Activated CD4-positive, alpha-beta T cell treated with anti-CD3 and anti-CD28 coated beads, Interleukin-2, amount 10 ng/mL, durations not matched to agents 7 days and 5 days (primary cell): ENCODE measurements at regions not wholly inside any gene's neighbourhood (a gene's known extent, or its start where the extent isn't known, plus 50 kb on each side); places are given as distances from the start of the nearest gene placed in this dataset.

Source experiments
- CTCF ChIA-PET: fragments of 350-600 bp; sonication (Branson Sonifier 250); formaldehyde crosslinking; loops from one replicate; lab custom pipeline; 2021; ENCODE audit warnings: antibody characterized with exemption; lab: Charles Lee
- POLR2A ChIA-PET: fragments of 350-600 bp; sonication (Branson Sonifier 250); formaldehyde crosslinking; loops from one replicate; lab custom pipeline; 2021; ENCODE audit warnings: antibody characterized with exemption; lab: Charles Lee
- DNase-seq: peaks from one replicate; pipeline ENCODE4 v3.0.0-alpha.2; 2020
- H3K27ac Mint-ChIP-seq: one replicate; pipeline ENCODE4 v1.8.0; 2021; ENCODE audit warnings: mild to moderate bottlenecking, moderate library complexity, mixed read lengths
- H3K27me3 Mint-ChIP-seq: one replicate; pipeline ENCODE4 v1.8.0; 2021; ENCODE audit warnings: mixed read lengths
- H3K36me3 Mint-ChIP-seq: one replicate; pipeline ENCODE4 v1.8.0; 2021; ENCODE audit warnings: low read depth, mixed read lengths
- H3K4me1 Mint-ChIP-seq: one replicate; pipeline ENCODE4 v1.8.0; 2021; ENCODE audit warnings: mixed read lengths
- H3K4me3 Mint-ChIP-seq: one replicate; pipeline ENCODE4 v1.8.0; 2021; ENCODE audit warnings: mild to moderate bottlenecking, moderate library complexity, mixed read lengths
- H3K9me3 Mint-ChIP-seq: one replicate; pipeline ENCODE4 v1.8.0; 2021; ENCODE audit warnings: mixed read lengths

DNA sequence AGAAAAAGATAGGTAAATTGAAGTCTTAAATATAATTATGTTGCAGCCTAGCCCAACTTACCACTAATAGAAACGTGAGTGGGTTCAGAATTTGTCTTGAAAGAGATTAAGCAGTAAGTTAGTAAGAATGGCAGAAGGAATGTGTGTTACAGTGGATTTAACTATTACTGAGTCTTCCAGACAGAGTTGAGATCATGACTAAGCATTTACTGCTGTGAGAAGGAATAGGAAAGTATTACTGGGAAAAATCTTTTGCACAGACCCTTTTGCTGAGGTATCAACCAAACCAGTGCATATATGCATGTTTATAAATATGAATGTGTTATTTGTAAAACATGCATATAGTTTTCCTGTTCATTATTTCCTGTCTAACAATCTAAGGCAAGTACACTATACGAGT is 112.8 kb upstream of the EFNA5 start:
- Mint-ChIP-seq H3K36me3 (no peaks in the 10 kb centered on the region), H3K4me3 (no peak overlapping the region), H3K9me3 (no peaks in the 10 kb centered on the region), H3K27ac (no peak overlapping the region), H3K27me3 (peaks cover 11% of the 10 kb centered on the region), H3K4me1 (no peaks in the 10 kb centered on the region)
- POLR2A ChIA-PET: no interaction called here
- CTCF ChIA-PET: no interaction called here
- DNase-seq: no peak

DNA sequence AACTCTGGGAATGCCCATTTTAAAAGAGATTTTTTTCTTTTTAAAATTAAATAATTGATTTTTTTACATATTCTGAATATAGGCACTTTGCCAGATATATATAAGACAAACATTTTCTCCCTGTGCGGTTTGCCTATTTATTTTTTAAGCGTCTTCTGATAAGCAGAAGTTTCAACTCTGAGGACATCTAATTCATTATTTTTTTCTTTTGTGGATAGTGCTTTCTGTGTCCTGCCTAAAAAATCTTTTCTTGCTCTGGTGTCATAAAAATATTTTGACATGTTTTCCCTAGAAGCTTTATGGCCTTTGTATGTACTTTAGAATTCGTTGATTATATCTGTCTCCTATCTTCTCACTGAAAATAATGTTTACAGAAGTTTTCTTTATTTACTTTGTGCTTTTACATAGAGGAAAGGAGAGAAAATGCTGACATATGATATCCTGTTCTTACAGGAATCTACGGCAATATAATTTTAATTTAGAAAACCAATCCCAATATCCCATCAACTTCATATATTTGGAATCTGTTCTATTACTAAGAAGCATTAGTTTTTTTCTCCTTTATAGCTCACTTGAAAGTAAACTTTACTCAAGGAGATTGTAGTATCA is 111.9 kb upstream of the EFNA5 start:
- H3K36me3 Mint-ChIP-seq: no peaks in the 10 kb centered on the region
- no peak for DNase-seq
- POLR2A ChIA-PET: no interaction called here
- peaks cover 11% of the 10 kb centered on the region for H3K27me3 Mint-ChIP-seq
- CTCF ChIA-PET: no interaction called here
- no peaks in the 10 kb centered on the region for H3K9me3 Mint-ChIP-seq
- H3K4me3 Mint-ChIP-seq: no peak overlapping the region
- H3K4me1 Mint-ChIP-seq: no peaks in the 10 kb centered on the region
- no peak overlapping the region for H3K27ac Mint-ChIP-seq

DNA sequence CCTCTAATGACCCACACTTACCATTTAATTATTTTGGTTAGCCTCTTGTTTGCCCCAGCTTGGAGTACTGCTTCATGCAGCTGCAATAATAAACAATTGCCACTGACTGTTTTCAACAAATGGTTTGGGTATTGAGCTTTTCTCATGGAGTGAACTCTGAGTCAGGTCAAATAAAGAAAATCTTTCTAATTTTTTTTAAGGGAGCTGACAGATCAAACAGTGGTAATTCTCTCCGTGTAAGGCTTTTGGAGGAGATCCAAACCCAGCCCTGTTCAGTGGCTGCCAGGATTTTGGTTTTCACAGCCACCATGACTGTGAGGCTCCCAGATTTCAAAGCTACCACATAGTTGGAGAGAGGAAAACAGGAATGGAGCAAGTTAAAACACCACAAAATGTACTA is 110.7 kb upstream of the EFNA5 start:
- no peak for DNase-seq
- peaks cover 11% of the 10 kb centered on the region for H3K27me3 Mint-ChIP-seq
- H3K27ac Mint-ChIP-seq: no peak overlapping the region
- no peaks in the 10 kb centered on the region for H3K4me1 Mint-ChIP-seq
- POLR2A ChIA-PET: no interaction called here
- no peaks in the 10 kb centered on the region for H3K36me3 Mint-ChIP-seq
- H3K4me3 Mint-ChIP-seq: no peak overlapping the region
- H3K9me3 Mint-ChIP-seq: no peaks in the 10 kb centered on the region
- CTCF ChIA-PET: interaction anchor here (1.1 kb wide), 1 partner anchor 12 kb away, joined by 4 read pairs; no protein-coding TSS in a partner anchor

DNA sequence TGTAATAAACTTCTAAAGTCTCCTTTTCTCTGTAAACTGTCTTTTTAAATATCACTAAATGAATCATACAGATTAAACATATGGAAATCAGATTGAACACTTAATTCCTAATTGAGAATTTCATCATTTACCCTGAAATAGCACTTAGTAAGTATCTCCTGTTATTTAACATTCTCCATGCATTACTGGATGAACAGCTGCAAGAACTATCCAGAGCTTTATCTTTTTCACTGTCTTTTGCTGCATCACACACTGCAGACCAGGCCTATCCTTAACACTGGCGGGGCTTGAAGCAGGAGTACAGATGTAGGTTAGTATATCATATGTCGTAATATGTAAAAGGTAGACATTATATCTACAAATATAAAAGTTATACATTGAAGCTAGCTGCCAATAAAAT is 108.7 kb upstream of the EFNA5 start:
- Mint-ChIP-seq H3K27me3 (peaks cover 11% of the 10 kb centered on the region), H3K4me1 (no peaks in the 10 kb centered on the region), H3K4me3 (no peak overlapping the region), H3K9me3 (no peaks in the 10 kb centered on the region), H3K27ac (no peak overlapping the region), H3K36me3 (no peaks in the 10 kb centered on the region)
- no peak for DNase-seq
- ChIA-PET POLR2A (no interaction called here), CTCF (interaction anchor here (1.2 kb wide), 1 partner anchor 11 kb away, joined by 3 read pairs; no protein-coding TSS in a partner anchor)

- ChIA-PET POLR2A (no interaction called here), CTCF (interaction anchor here (1.2 kb wide), 1 partner anchor 10 kb away, joined by 3 read pairs; no protein-coding TSS in a partner anchor)
- Mint-ChIP-seq H3K9me3 (no peaks in the 10 kb centered on the region), H3K27me3 (peaks cover 15% of the 10 kb centered on the region), H3K4me3 (no peak overlapping the region), H3K4me1 (no peaks in the 10 kb centered on the region), H3K27ac (no peak overlapping the region), H3K36me3 (no peaks in the 10 kb centered on the region)
- DNase-seq: no peak
Observed at GRCh38 chr5:107778647-107779046, 107.9 kb upstream of the EFNA5 start.

- H3K36me3 Mint-ChIP-seq: no peaks in the 10 kb centered on the region
- H3K4me1 Mint-ChIP-seq: no peaks in the 10 kb centered on the region
- no peaks in the 10 kb centered on the region for H3K9me3 Mint-ChIP-seq
- no peak for DNase-seq
- no peak overlapping the region for H3K27ac Mint-ChIP-seq
- CTCF ChIA-PET: no interaction called here
- POLR2A ChIA-PET: no interaction called here
- no peak overlapping the region for H3K4me3 Mint-ChIP-seq
- H3K27me3 Mint-ChIP-seq: peaks cover 21% of the 10 kb centered on the region
Observed at GRCh38 chr5:107776922-107777740, 106.4 kb upstream of the EFNA5 start.

DNA sequence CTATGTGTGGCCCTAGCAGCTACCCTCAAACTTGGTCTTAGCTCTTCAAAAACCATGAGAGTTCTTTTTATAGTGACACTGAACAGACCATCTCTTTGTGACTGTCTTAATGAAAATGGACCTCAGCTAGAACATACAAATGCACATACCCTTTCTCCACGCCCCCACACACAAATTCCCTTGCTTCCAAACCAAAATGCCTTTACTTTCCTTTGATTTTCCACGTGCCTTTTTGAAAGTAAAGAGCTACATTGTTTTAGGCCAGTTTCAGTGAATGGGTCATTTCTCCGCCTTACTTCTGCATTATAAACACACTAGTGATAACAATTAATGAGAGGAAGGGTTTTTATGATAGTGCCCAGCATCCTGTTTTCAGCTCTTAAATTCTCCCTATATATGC is 105.8 kb upstream of the EFNA5 start:
- CTCF ChIA-PET: no interaction called here
- Mint-ChIP-seq H3K4me1 (no peaks in the 10 kb centered on the region), H3K36me3 (no peaks in the 10 kb centered on the region), H3K9me3 (no peaks in the 10 kb centered on the region), H3K27ac (no peak overlapping the region), H3K27me3 (peaks cover 26% of the 10 kb centered on the region), H3K4me3 (no peak overlapping the region)
- POLR2A ChIA-PET: no interaction called here
- no peak for DNase-seq

DNA sequence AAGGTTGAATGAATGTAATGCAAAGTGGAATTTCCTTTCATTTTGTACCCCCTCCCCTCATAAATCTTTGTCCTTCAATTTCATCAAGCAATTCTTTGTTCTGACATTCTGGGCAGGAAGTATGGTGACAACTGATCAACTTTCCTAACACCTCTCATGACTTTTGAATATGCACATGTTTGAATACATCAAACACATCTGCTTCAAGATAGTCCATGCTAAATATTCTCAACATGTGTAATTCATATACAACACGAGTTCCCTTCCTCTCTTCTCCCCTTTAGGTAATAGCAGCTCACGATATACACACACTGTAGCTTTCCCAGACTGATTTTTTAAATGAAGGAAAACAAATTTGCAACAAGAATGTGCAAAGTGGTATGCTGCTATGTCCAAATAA is 103.6 kb upstream of the EFNA5 start:
- Mint-ChIP-seq H3K4me1 (no peaks in the 10 kb centered on the region), H3K27me3 (peaks cover 30% of the 10 kb centered on the region), H3K36me3 (no peaks in the 10 kb centered on the region), H3K27ac (no peak overlapping the region), H3K4me3 (no peak overlapping the region), H3K9me3 (no peaks in the 10 kb centered on the region)
- ChIA-PET CTCF (interaction anchor here (0.6 to 1.8 kb wide), 2 partner anchors 10 to 598 kb away, joined by 3 to 4 read pairs; no protein-coding TSS in a partner anchor), POLR2A (no interaction called here)
- DNase-seq: no peak

DNA sequence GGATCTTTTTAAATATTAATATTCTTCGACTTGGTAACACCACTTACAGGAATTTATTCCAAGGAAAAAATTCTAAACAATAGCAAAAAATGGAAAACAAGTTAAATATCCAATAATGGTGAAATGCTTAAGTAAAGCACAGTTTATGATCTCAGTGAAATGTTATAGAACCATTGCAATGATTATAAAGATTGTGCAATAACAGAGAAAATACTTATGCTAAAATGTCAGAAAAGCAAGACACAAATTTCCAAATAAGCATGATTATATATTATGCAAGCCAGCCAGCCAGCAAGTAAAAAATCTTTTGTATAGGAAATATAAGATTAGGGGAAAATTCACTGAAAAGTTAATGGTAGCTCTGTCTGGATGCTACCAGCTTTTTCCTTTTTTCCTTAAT is 102.7 kb upstream of the EFNA5 start:
- no peak for DNase-seq
- no peak overlapping the region for H3K27ac Mint-ChIP-seq
- no peak overlapping the region for H3K4me3 Mint-ChIP-seq
- no peaks in the 10 kb centered on the region for H3K36me3 Mint-ChIP-seq
- H3K27me3 Mint-ChIP-seq: peaks cover 35% of the 10 kb centered on the region
- no peaks in the 10 kb centered on the region for H3K9me3 Mint-ChIP-seq
- ChIA-PET CTCF (interaction anchor here (0.7 to 1.8 kb wide), 2 partner anchors 9 to 14 kb away, joined by 3 to 4 read pairs; no protein-coding TSS in a partner anchor), POLR2A (no interaction called here)
- H3K4me1 Mint-ChIP-seq: no peaks in the 10 kb centered on the region

DNA sequence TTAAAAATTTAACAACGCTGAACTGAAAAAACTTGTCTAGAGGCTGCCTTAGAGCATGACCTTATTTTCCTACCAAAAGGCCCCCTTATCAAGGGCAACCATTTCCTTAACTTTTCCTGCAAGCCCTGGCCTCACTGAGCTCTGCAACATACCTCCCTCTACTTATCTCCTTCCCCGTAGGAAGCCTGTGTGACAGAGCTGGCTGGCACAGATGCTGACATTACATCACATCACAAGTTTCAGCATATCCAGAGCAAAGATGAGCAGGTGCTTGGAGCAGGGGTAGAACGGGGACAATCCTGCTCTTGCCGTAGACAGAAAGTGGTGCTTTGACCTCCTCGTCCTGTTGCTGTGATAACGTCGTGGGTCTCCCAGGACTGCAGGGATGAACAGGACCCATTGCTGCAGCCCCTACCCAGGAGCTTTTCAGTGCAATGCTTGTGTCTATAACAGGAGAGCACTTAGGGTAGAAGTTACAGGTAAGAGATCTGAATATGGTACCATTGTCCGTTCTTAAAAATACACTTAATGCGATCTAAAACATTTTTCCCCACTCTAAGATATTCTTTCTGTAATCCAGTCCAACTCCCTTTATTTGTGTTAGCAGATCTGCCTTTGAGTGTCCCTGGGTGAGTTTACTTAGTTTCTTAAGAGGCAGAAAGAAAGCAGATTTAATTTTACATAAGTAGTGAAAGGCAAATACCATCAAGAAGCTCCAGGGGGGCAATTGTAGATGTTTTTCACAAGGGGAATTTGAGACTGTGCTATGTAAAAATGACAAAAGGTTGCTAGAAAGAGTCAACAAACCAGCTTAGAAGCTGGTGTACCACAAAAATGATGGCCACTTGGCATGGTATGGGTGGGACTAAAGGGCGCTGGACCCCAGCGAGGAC is 101.9 kb upstream of the EFNA5 start:
- H3K4me3 Mint-ChIP-seq: no peak overlapping the region
- H3K36me3 Mint-ChIP-seq: no peaks in the 10 kb centered on the region
- peaks cover 35% of the 10 kb centered on the region for H3K27me3 Mint-ChIP-seq
- no peak overlapping the region for H3K27ac Mint-ChIP-seq
- H3K4me1 Mint-ChIP-seq: no peaks in the 10 kb centered on the region
- no peaks in the 10 kb centered on the region for H3K9me3 Mint-ChIP-seq
- POLR2A ChIA-PET: no interaction called here
- DNase-seq: no peak
- CTCF ChIA-PET: interaction anchor here (1.8 kb wide), 1 partner anchor 9 kb away, joined by 4 read pairs; no protein-coding TSS in a partner anchor

- ChIA-PET CTCF (no interaction called here), POLR2A (no interaction called here)
- no peak overlapping the region for H3K27ac Mint-ChIP-seq
- H3K4me3 Mint-ChIP-seq: no peak overlapping the region
- no peaks in the 10 kb centered on the region for H3K4me1 Mint-ChIP-seq
- no peak for DNase-seq
- peaks cover 35% of the 10 kb centered on the region for H3K27me3 Mint-ChIP-seq
- H3K36me3 Mint-ChIP-seq: no peaks in the 10 kb centered on the region
- H3K9me3 Mint-ChIP-seq: no peaks in the 10 kb centered on the region
Observed at GRCh38 chr5:107771926-107772325, 101.2 kb upstream of the EFNA5 start.

GRCh38 chr5:107770051-107770450 is 99.3 kb upstream of the EFNA5 start:
- H3K27ac Mint-ChIP-seq: no peak overlapping the region
- DNase-seq: no peak
- no peaks in the 10 kb centered on the region for H3K4me1 Mint-ChIP-seq
- POLR2A ChIA-PET: no interaction called here
- no peak overlapping the region for H3K4me3 Mint-ChIP-seq
- CTCF ChIA-PET: no interaction called here
- H3K9me3 Mint-ChIP-seq: no peaks in the 10 kb centered on the region
- H3K36me3 Mint-ChIP-seq: no peaks in the 10 kb centered on the region
- peaks cover 35% of the 10 kb centered on the region for H3K27me3 Mint-ChIP-seq
